ENCODE measurements at regions not wholly inside any gene's neighbourhood (a gene's known extent, or its start where the extent isn't known, plus 50 kb on each side); places are given as distances from the start of the nearest gene placed in this dataset.

- no peak for DNase-seq
- Histone ChIP-seq H3K27me3 (ENCODE audit: insufficient read depth, low read depth, severe bottlenecking) (no peaks in the 10 kb centered on the region), H3K27ac (no peak overlapping the region), H3K4me3 (ENCODE audit: low read depth, low read length) (no peak overlapping the region), H3K9me3 (ENCODE audit: severe bottlenecking) (no peaks in the 10 kb centered on the region), H3K36me3 (no peaks in the 10 kb centered on the region)
- TF ChIP-seq CTCF (IDR thresholded peaks at IDR 0.05; ENCODE audit: low read depth, low read length) = no peak
Measured at GRCh38 chr13:80265348-80265747, 75.6 kb downstream of the SPRY2 start.

GRCh38 chr13:80263745-80264513, 77.0 kb downstream of the SPRY2 start:
- no peak overlapping the region for H3K4me3 ChIP-seq (ENCODE audit: low read depth, low read length)
- DNase-seq = no peak
- no peaks in the 10 kb centered on the region for H3K36me3 ChIP-seq
- TF ChIP-seq CTCF (IDR thresholded peaks at IDR 0.05; ENCODE audit: low read depth, low read length) = no peak
- H3K9me3 ChIP-seq (ENCODE audit: severe bottlenecking) = no peaks in the 10 kb centered on the region
- H3K27me3 ChIP-seq (ENCODE audit: insufficient read depth, low read depth, severe bottlenecking) = no peaks in the 10 kb centered on the region
- no peak overlapping the region for H3K27ac ChIP-seq

GRCh38 chr13:80262051-80262695, 78.8 kb downstream of the SPRY2 start:
- no peak overlapping the region for H3K4me3 ChIP-seq (ENCODE audit: low read depth, low read length)
- no peaks in the 10 kb centered on the region for H3K27me3 ChIP-seq (ENCODE audit: insufficient read depth, low read depth, severe bottlenecking)
- H3K36me3 ChIP-seq = no peaks in the 10 kb centered on the region
- H3K27ac ChIP-seq = no peak overlapping the region
- no peaks in the 10 kb centered on the region for H3K9me3 ChIP-seq (ENCODE audit: severe bottlenecking)
- no peak for TF ChIP-seq CTCF (IDR thresholded peaks at IDR 0.05; ENCODE audit: low read depth, low read length)
- DNase-seq = no peak

- no peak overlapping the region for H3K27ac ChIP-seq
- no peaks in the 10 kb centered on the region for H3K27me3 ChIP-seq (ENCODE audit: insufficient read depth, low read depth, severe bottlenecking)
- no peak overlapping the region for H3K4me3 ChIP-seq (ENCODE audit: low read depth, low read length)
- no peak for TF ChIP-seq CTCF (IDR thresholded peaks at IDR 0.05; ENCODE audit: low read depth, low read length)
- no peaks in the 10 kb centered on the region for H3K9me3 ChIP-seq (ENCODE audit: severe bottlenecking)
- no peaks in the 10 kb centered on the region for H3K36me3 ChIP-seq
- no peak for DNase-seq
Measured at GRCh38 chr13:80259159-80259558, 81.8 kb downstream of the SPRY2 start.

GRCh38 chr13:80256352-80256932, 84.5 kb downstream of the SPRY2 start:
- H3K9me3 ChIP-seq (ENCODE audit: severe bottlenecking) = no peaks in the 10 kb centered on the region
- DNase-seq = no peak
- TF ChIP-seq CTCF (IDR thresholded peaks at IDR 0.05; ENCODE audit: low read depth, low read length) = no peak
- no peaks in the 10 kb centered on the region for H3K36me3 ChIP-seq
- no peaks in the 10 kb centered on the region for H3K27me3 ChIP-seq (ENCODE audit: insufficient read depth, low read depth, severe bottlenecking)
- no peak overlapping the region for H3K27ac ChIP-seq
- H3K4me3 ChIP-seq (ENCODE audit: low read depth, low read length) = no peak overlapping the region
